ENCODE measurements at regions not wholly inside any gene's neighbourhood (a gene's known extent, or its start where the extent isn't known, plus 50 kb on each side); places are given as distances from the start of the nearest gene placed in this dataset.

GRCh38 chr3:177641206-177641605 lies 443.9 kb upstream of the TBL1XR1 start:
- no peaks in the 10 kb centered on the region for H3K27me3 ChIP-seq (ENCODE audit: control insufficient read depth in 4 of 4, insufficient read depth in 4 of 4, low read length in 3 of 4)
- no peak overlapping the region for H3K27ac ChIP-seq (ENCODE audit: low read depth in 1 of 2, low read length in 2 of 2)
- H3K4me3 ChIP-seq (ENCODE audit: low read depth in 1 of 3, low read length in 3 of 3) = no peak overlapping the region
- 99% methylated on average over 1 of the region's 1 CpG for WGBS
- no peaks in the 10 kb centered on the region for H3K36me3 ChIP-seq (ENCODE audit: control insufficient read depth in 4 of 4, insufficient read depth in 3 of 4, low read depth in 1 of 4, low read length in 3 of 4)
- no peak for DNase-seq (ENCODE audit: low spot score)
- H3K9ac ChIP-seq (ENCODE audit: low read depth in 1 of 2, low read length in 2 of 2) = no peak overlapping the region
- H3K4me1 ChIP-seq (ENCODE audit: control insufficient read depth in 4 of 4, insufficient read depth in 4 of 4, low read length in 3 of 4) = no peaks in the 10 kb centered on the region
- no peaks in the 10 kb centered on the region for H3K9me3 ChIP-seq (ENCODE audit: control insufficient read depth in 4 of 4, low read length in 3 of 4)
- TF ChIP-seq SP1 (IDR thresholded peaks at IDR 0.05) (no peak), TAF1 (conservative IDR thresholded peaks at IDR 0.05) (no peak), EGR1 (IDR thresholded peaks at IDR 0.05; ENCODE audit: low read depth in 2 of 2) (no peak), RAD21 (IDR thresholded peaks at IDR 0.05) (no peak), RXRA (IDR thresholded peaks at IDR 0.05) (no peak), FOXA1 (IDR thresholded peaks at IDR 0.05) (no peak), HNF4A (conservative IDR thresholded peaks at IDR 0.05) (no peak), JUND (IDR thresholded peaks at IDR 0.05) (no peak), ATF3 (IDR thresholded peaks at IDR 0.05) (no peak), CTCF (IDR thresholded peaks at IDR 0.05; ENCODE audit: low read depth, low read length, missing input control) (no peak), NR2F2 (IDR thresholded peaks at IDR 0.05) (no peak), ZBTB33 (IDR thresholded peaks at IDR 0.05) (no peak), MAX (IDR thresholded peaks at IDR 0.05) (no peak), YY1 (IDR thresholded peaks at IDR 0.05) (no peak), HNF4G (IDR thresholded peaks at IDR 0.05) (no peak), GABPA (IDR thresholded peaks at IDR 0.05 in 1 of 2, conservative IDR thresholded peaks at IDR 0.05 in 1 of 2) (no peak)

- no peak overlapping the region for H3K27ac ChIP-seq (ENCODE audit: low read depth in 1 of 2, low read length in 2 of 2)
- TF ChIP-seq RXRA (IDR thresholded peaks at IDR 0.05) = no peak
- no peak for TF ChIP-seq CTCF (IDR thresholded peaks at IDR 0.05; ENCODE audit: low read depth, low read length, missing input control)
- TF ChIP-seq FOXA1 (IDR thresholded peaks at IDR 0.05) = no peak
- TF ChIP-seq JUND (IDR thresholded peaks at IDR 0.05) = no peak
- TF ChIP-seq SP1 (IDR thresholded peaks at IDR 0.05) = no peak
- TF ChIP-seq MAX (IDR thresholded peaks at IDR 0.05) = no peak
- TF ChIP-seq ZBTB33 (IDR thresholded peaks at IDR 0.05) = no peak
- TF ChIP-seq HNF4G (IDR thresholded peaks at IDR 0.05) = no peak
- TF ChIP-seq REST (IDR thresholded peaks at IDR 0.05) = no peak
- no peak for TF ChIP-seq NR2F2 (IDR thresholded peaks at IDR 0.05)
- no peak overlapping the region for H3K9ac ChIP-seq (ENCODE audit: low read depth in 1 of 2, low read length in 2 of 2)
- no peaks in the 10 kb centered on the region for H3K9me3 ChIP-seq (ENCODE audit: control insufficient read depth in 4 of 4, low read length in 3 of 4)
- H3K36me3 ChIP-seq (ENCODE audit: control insufficient read depth in 4 of 4, insufficient read depth in 3 of 4, low read depth in 1 of 4, low read length in 3 of 4) = no peaks in the 10 kb centered on the region
- H3K4me1 ChIP-seq (ENCODE audit: control insufficient read depth in 4 of 4, insufficient read depth in 4 of 4, low read length in 3 of 4) = no peaks in the 10 kb centered on the region
- DNase-seq (ENCODE audit: low spot score) = no peak
- H3K27me3 ChIP-seq (ENCODE audit: control insufficient read depth in 4 of 4, insufficient read depth in 4 of 4, low read length in 3 of 4) = no peaks in the 10 kb centered on the region
- WGBS = 77% methylated on average over 8 of the region's 8 CpGs
- no peak overlapping the region for H3K4me3 ChIP-seq (ENCODE audit: low read depth in 1 of 3, low read length in 3 of 3)
These were observed 444.9 kb upstream of the TBL1XR1 start for GRCh38 chr3:177642042-177642803.
